Stimulated activated memory B cell treated with anti-CD40 and anti-IgM and Interleukin-4, amounts not matched to agents 10 μg/mL and 1 μg/mL and 100 μg/mL, for 72 hours (primary cell): ENCODE measurements at regions not wholly inside any gene's neighbourhood (a gene's known extent, or its start where the extent isn't known, plus 50 kb on each side); places are given as distances from the start of the nearest gene placed in this dataset.

ENCODE experiments used
- ATAC-seq: fragments of 150-1000 bp; cut with Tn5 transposase; 2 replicates; pipeline ENCODE4 v1.10.0; 2021
- H3K27ac Mint-ChIP-seq: one replicate; pipeline ENCODE4 v1.8.0; 2022; ENCODE audit warnings: mild to moderate bottlenecking, mixed read lengths
- H3K27me3 Mint-ChIP-seq: one replicate; pipeline ENCODE4 v1.8.0; 2022; ENCODE audit warnings: mixed read lengths
- H3K36me3 Mint-ChIP-seq: one replicate; pipeline ENCODE4 v1.8.0; 2022; ENCODE audit warnings: mixed read lengths
- H3K4me1 Mint-ChIP-seq: one replicate; pipeline ENCODE4 v1.8.0; 2022; ENCODE audit warnings: mixed read lengths
- H3K4me3 Mint-ChIP-seq: one replicate; pipeline ENCODE4 v1.8.0; 2022; ENCODE audit warnings: mild to moderate bottlenecking, moderate library complexity, mixed read lengths
- H3K9me3 Mint-ChIP-seq: one replicate; pipeline ENCODE4 v1.8.0; 2022; ENCODE audit warnings: mixed read lengths

- Mint-ChIP-seq H3K4me1 (no peaks in the 10 kb centered on the region), H3K27me3 (no peaks in the 10 kb centered on the region), H3K36me3 (no peaks in the 10 kb centered on the region), H3K9me3 (peaks cover 2% of the 10 kb centered on the region), H3K27ac (no peak overlapping the region), H3K4me3 (no peak overlapping the region)
- no peak for ATAC-seq
These were observed 51.0 kb upstream of the EGFLAM start for GRCh38 chr5:38207343-38207742.

- H3K36me3 Mint-ChIP-seq: no peaks in the 10 kb centered on the region
- H3K27ac Mint-ChIP-seq: no peak overlapping the region
- peaks cover 3% of the 10 kb centered on the region for H3K9me3 Mint-ChIP-seq
- H3K27me3 Mint-ChIP-seq: no peaks in the 10 kb centered on the region
- no peak for ATAC-seq
- H3K4me1 Mint-ChIP-seq: no peaks in the 10 kb centered on the region
- no peak overlapping the region for H3K4me3 Mint-ChIP-seq
These were observed 55.6 kb upstream of the EGFLAM start for GRCh38 chr5:38202741-38203140.

GRCh38 chr5:38200872-38201557 lies 57.3 kb upstream of the EGFLAM start:
- H3K4me1 Mint-ChIP-seq: no peaks in the 10 kb centered on the region
- peaks cover 3% of the 10 kb centered on the region for H3K9me3 Mint-ChIP-seq
- no peak overlapping the region for H3K27ac Mint-ChIP-seq
- no peaks in the 10 kb centered on the region for H3K27me3 Mint-ChIP-seq
- no peaks in the 10 kb centered on the region for H3K36me3 Mint-ChIP-seq
- no peak for ATAC-seq
- no peak overlapping the region for H3K4me3 Mint-ChIP-seq

- H3K4me1 Mint-ChIP-seq: no peaks in the 10 kb centered on the region
- no peak for ATAC-seq
- peaks cover 19% of the 10 kb centered on the region for H3K27me3 Mint-ChIP-seq
- peaks cover 3% of the 10 kb centered on the region for H3K9me3 Mint-ChIP-seq
- H3K4me3 Mint-ChIP-seq: no peak overlapping the region
- no peaks in the 10 kb centered on the region for H3K36me3 Mint-ChIP-seq
- H3K27ac Mint-ChIP-seq: no peak overlapping the region
These were observed 61.2 kb upstream of the EGFLAM start for GRCh38 chr5:38197118-38197517.

- H3K4me1 Mint-ChIP-seq: no peaks in the 10 kb centered on the region
- no peak overlapping the region for H3K27ac Mint-ChIP-seq
- peaks cover 19% of the 10 kb centered on the region for H3K27me3 Mint-ChIP-seq
- no peaks in the 10 kb centered on the region for H3K36me3 Mint-ChIP-seq
- H3K4me3 Mint-ChIP-seq: no peak overlapping the region
- no peak for ATAC-seq
- H3K9me3 Mint-ChIP-seq: no peaks in the 10 kb centered on the region
These were observed 65.3 kb upstream of the EGFLAM start for GRCh38 chr5:38193015-38193581.

GRCh38 chr5:38191693-38192092 lies 66.7 kb upstream of the EGFLAM start:
- H3K4me3 Mint-ChIP-seq: no peak overlapping the region
- H3K4me1 Mint-ChIP-seq: no peaks in the 10 kb centered on the region
- peaks cover 19% of the 10 kb centered on the region for H3K27me3 Mint-ChIP-seq
- H3K9me3 Mint-ChIP-seq: no peaks in the 10 kb centered on the region
- no peak overlapping the region for H3K27ac Mint-ChIP-seq
- no peak for ATAC-seq
- H3K36me3 Mint-ChIP-seq: no peaks in the 10 kb centered on the region

GRCh38 chr5:38190111-38190510 lies 68.2 kb upstream of the EGFLAM start:
- H3K4me1 Mint-ChIP-seq: no peaks in the 10 kb centered on the region
- H3K4me3 Mint-ChIP-seq: no peak overlapping the region
- no peak for ATAC-seq
- H3K27me3 Mint-ChIP-seq: peaks cover 14% of the 10 kb centered on the region
- H3K36me3 Mint-ChIP-seq: no peaks in the 10 kb centered on the region
- H3K9me3 Mint-ChIP-seq: no peaks in the 10 kb centered on the region
- no peak overlapping the region for H3K27ac Mint-ChIP-seq

GRCh38 chr5:38189081-38189504 lies 69.3 kb upstream of the EGFLAM start:
- Mint-ChIP-seq H3K4me1 (no peaks in the 10 kb centered on the region), H3K9me3 (no peaks in the 10 kb centered on the region), H3K27ac (no peak overlapping the region), H3K27me3 (peaks cover 4% of the 10 kb centered on the region), H3K36me3 (no peaks in the 10 kb centered on the region), H3K4me3 (no peak overlapping the region)
- ATAC-seq: peak; percentile 42

GRCh38 chr5:38188591-38188990 lies 69.8 kb upstream of the EGFLAM start:
- H3K9me3 Mint-ChIP-seq: no peaks in the 10 kb centered on the region

GRCh38 chr5:38187532-38187931 lies 70.8 kb upstream of the EGFLAM start:
- no peak for ATAC-seq
- H3K36me3 Mint-ChIP-seq: no peaks in the 10 kb centered on the region

More at GRCh38 chr5:38188591-38188990, 69.8 kb upstream of the EGFLAM start:
- no peaks in the 10 kb centered on the region for H3K27me3 Mint-ChIP-seq
- no peak for ATAC-seq
- H3K36me3 Mint-ChIP-seq: no peaks in the 10 kb centered on the region
- no peaks in the 10 kb centered on the region for H3K4me1 Mint-ChIP-seq
- H3K27ac Mint-ChIP-seq: no peak overlapping the region
- H3K4me3 Mint-ChIP-seq: no peak overlapping the region

GRCh38 chr5:38184627-38185026 lies 73.7 kb upstream of the EGFLAM start:
- no peak for ATAC-seq
- H3K4me1 Mint-ChIP-seq: no peaks in the 10 kb centered on the region
- H3K27me3 Mint-ChIP-seq: peaks cover under 1% of the 10 kb centered on the region
- no peaks in the 10 kb centered on the region for H3K36me3 Mint-ChIP-seq
- no peak overlapping the region for H3K27ac Mint-ChIP-seq
- H3K4me3 Mint-ChIP-seq: no peak overlapping the region
- H3K9me3 Mint-ChIP-seq: peaks cover 2% of the 10 kb centered on the region

More at GRCh38 chr5:38187532-38187931, 70.8 kb upstream of the EGFLAM start:
- Mint-ChIP-seq H3K9me3 (no peaks in the 10 kb centered on the region), H3K27ac (no peak overlapping the region), H3K4me1 (no peaks in the 10 kb centered on the region), H3K4me3 (no peak overlapping the region), H3K27me3 (no peaks in the 10 kb centered on the region)

- no peak overlapping the region for H3K27ac Mint-ChIP-seq
- ATAC-seq: no peak
- H3K27me3 Mint-ChIP-seq: peaks cover 16% of the 10 kb centered on the region
- H3K9me3 Mint-ChIP-seq: peaks cover 2% of the 10 kb centered on the region
- no peak overlapping the region for H3K4me3 Mint-ChIP-seq
- H3K36me3 Mint-ChIP-seq: no peaks in the 10 kb centered on the region
- no peaks in the 10 kb centered on the region for H3K4me1 Mint-ChIP-seq
These were observed 75.4 kb upstream of the EGFLAM start for GRCh38 chr5:38182991-38183390.

GRCh38 chr5:38168029-38168428 lies 90.3 kb upstream of the EGFLAM start:
- no peak for ATAC-seq
- H3K36me3 Mint-ChIP-seq: no peaks in the 10 kb centered on the region

GRCh38 chr5:38167562-38167996 lies 90.8 kb upstream of the EGFLAM start:
- ATAC-seq: no peak
- Mint-ChIP-seq H3K4me3 (no peak overlapping the region), H3K4me1 (no peaks in the 10 kb centered on the region), H3K27ac (no peak overlapping the region), H3K36me3 (no peaks in the 10 kb centered on the region), H3K9me3 (no peaks in the 10 kb centered on the region), H3K27me3 (no peaks in the 10 kb centered on the region)

More at GRCh38 chr5:38168029-38168428, 90.3 kb upstream of the EGFLAM start:
- Mint-ChIP-seq H3K27ac (no peak overlapping the region), H3K27me3 (no peaks in the 10 kb centered on the region), H3K9me3 (no peaks in the 10 kb centered on the region), H3K4me3 (no peak overlapping the region), H3K4me1 (no peaks in the 10 kb centered on the region)

- Mint-ChIP-seq H3K36me3 (no peaks in the 10 kb centered on the region), H3K27ac (no peak overlapping the region), H3K4me1 (no peaks in the 10 kb centered on the region), H3K27me3 (no peaks in the 10 kb centered on the region), H3K9me3 (no peaks in the 10 kb centered on the region), H3K4me3 (no peak overlapping the region)
- ATAC-seq: no peak
These were observed 91.5 kb upstream of the EGFLAM start for GRCh38 chr5:38166832-38167231.

GRCh38 chr5:38165435-38165834 lies 92.9 kb upstream of the EGFLAM start:
- H3K27ac Mint-ChIP-seq: no peak overlapping the region
- no peak for ATAC-seq

More at GRCh38 chr5:38165435-38165834, 92.9 kb upstream of the EGFLAM start:
- Mint-ChIP-seq H3K9me3 (no peaks in the 10 kb centered on the region), H3K4me1 (no peaks in the 10 kb centered on the region), H3K4me3 (no peak overlapping the region), H3K36me3 (no peaks in the 10 kb centered on the region), H3K27me3 (no peaks in the 10 kb centered on the region)
